ENCODE measurements at regions not wholly inside any gene's neighbourhood (a gene's known extent, or its start where the extent isn't known, plus 50 kb on each side); places are given as distances from the start of the nearest gene placed in this dataset.

DNA sequence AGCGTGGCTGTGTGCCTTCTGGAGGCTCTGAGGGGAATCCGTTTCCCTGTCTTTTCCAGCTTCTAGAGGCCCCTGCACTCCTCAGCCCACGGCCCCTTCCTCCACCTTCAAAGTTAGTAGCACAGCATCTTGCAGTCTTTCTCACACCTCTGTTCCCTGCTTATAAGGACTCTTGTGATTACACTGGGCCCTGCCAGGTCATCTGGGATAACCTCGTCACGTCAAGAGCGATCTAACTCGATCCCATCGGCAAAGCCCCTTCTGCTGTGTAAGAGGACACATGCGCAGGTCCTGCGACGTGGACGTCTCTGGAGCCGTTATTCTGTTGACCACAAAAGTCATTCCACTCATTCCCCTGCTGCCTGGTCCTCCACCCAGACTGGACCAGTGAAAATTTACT is 159.2 kb downstream of the BMP7 start:
- no peak for TF ChIP-seq CTCF (IDR thresholded peaks at IDR 0.05)
- no peak for TF ChIP-seq ZFX (IDR thresholded peaks at IDR 0.05; ENCODE audit: borderline replicate concordance)

Data from 22Rv1 (cell line).